Activated CD8-positive, alpha-beta T cell treated with anti-CD3 and anti-CD28 coated beads for 36 hours (primary cell): ENCODE measurements at regions not wholly inside any gene's neighbourhood (a gene's known extent, or its start where the extent isn't known, plus 50 kb on each side); places are given as distances from the start of the nearest gene placed in this dataset.

Source experiments
- ATAC-seq: fragments of 200-7000 bp; cut with Tn5 transposase; one replicate; pipeline ENCODE4 v1.10.0; 2021; ENCODE audit warnings: mild to moderate bottlenecking, moderate library complexity
- CTCF ChIA-PET: fragments of 350-600 bp; sonication (Branson Sonifier 250); formaldehyde crosslinking; loops from one replicate; lab custom pipeline; 2021; ENCODE audit warnings: antibody characterized with exemption; lab: Charles Lee
- POLR2A ChIA-PET: fragments of 350-600 bp; sonication (Branson Sonifier 250); formaldehyde crosslinking; loops from one replicate; lab custom pipeline; 2021; ENCODE audit warnings: antibody characterized with exemption; lab: Charles Lee
- DNase-seq: peaks from one replicate; pipeline ENCODE4 v3.0.0-alpha.2; 2020
- H3K27ac Mint-ChIP-seq: one replicate; pipeline ENCODE4 v1.8.0; 2021; ENCODE audit warnings: mild to moderate bottlenecking, mixed read lengths
- H3K27me3 Mint-ChIP-seq: one replicate; pipeline ENCODE4 v1.8.0; 2021; ENCODE audit warnings: mixed read lengths
- H3K36me3 Mint-ChIP-seq: one replicate; pipeline ENCODE4 v1.8.0; 2021; ENCODE audit warnings: low read depth, mixed read lengths
- H3K4me1 Mint-ChIP-seq: one replicate; pipeline ENCODE4 v1.8.0; 2021; ENCODE audit warnings: low read depth, mixed read lengths
- H3K4me3 Mint-ChIP-seq: one replicate; pipeline ENCODE4 v1.8.0; 2021; ENCODE audit warnings: mild to moderate bottlenecking, moderate library complexity, mixed read lengths
- H3K9me3 Mint-ChIP-seq: one replicate; pipeline ENCODE4 v1.8.0; 2021; ENCODE audit warnings: mixed read lengths
- CTCF ChIP-seq: fragments of 200-600 bp; IDR thresholded peaks from one replicate; pipeline ENCODE4 v1.8.0; 2022; ENCODE audit warnings: antibody characterized with exemption, mild to moderate bottlenecking
- intact Hi-C: fragments of 100-400 bp; cut with micrococcal nuclease; formaldehyde crosslinking; loops from one replicate; pipeline ENCODE4 v1.10.0; 2022

- no peaks in the 10 kb centered on the region for H3K36me3 Mint-ChIP-seq
- ATAC-seq (no peak), DNase-seq (no peak)
- intact Hi-C loops = no loop called here
- H3K27ac Mint-ChIP-seq = no peak overlapping the region
- no peaks in the 10 kb centered on the region for H3K4me1 Mint-ChIP-seq
- no peak overlapping the region for H3K4me3 Mint-ChIP-seq
- H3K9me3 Mint-ChIP-seq = peaks cover 5% of the 10 kb centered on the region
- TF ChIP-seq CTCF = no peak
- ChIA-PET CTCF (no interaction called here), POLR2A (no interaction called here)
- H3K27me3 Mint-ChIP-seq = no peaks in the 10 kb centered on the region
Observed at GRCh38 chr13:61592489-61592888, 176.8 kb upstream of the PCDH20 start.

- ChIA-PET CTCF (no interaction called here), POLR2A (no interaction called here)
- peaks cover 7% of the 10 kb centered on the region for H3K9me3 Mint-ChIP-seq
- DNase-seq = no peak
- no peak overlapping the region for H3K27ac Mint-ChIP-seq
- H3K27me3 Mint-ChIP-seq = no peaks in the 10 kb centered on the region
- no peak for TF ChIP-seq CTCF
- no peak for ATAC-seq
- no peaks in the 10 kb centered on the region for H3K36me3 Mint-ChIP-seq
- H3K4me1 Mint-ChIP-seq = no peaks in the 10 kb centered on the region
- H3K4me3 Mint-ChIP-seq = no peak overlapping the region
- intact Hi-C loops = no loop called here
Observed at GRCh38 chr13:61575973-61576372, 160.3 kb upstream of the PCDH20 start.

DNA sequence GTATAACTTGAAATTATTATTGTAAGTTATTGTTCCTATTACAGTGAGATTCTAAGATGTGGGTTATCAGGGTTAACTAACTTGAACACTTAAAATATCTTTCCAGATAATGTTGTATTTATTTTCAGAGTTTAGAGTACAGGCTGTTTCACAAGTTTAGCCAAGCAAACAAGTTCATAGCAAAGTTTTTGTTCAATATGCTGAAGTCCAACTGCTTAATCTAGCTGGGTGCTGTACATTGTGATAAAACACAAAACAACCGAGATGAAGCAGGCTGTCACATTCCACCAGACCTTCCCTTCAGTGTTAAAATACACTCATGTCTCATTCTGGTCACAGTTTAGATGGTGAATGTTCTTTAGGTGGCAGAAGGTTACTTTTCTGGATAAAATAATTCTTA lies 148.0 kb upstream of the PCDH20 start:
- no peaks in the 10 kb centered on the region for H3K4me1 Mint-ChIP-seq
- CTCF ChIA-PET = no interaction called here
- POLR2A ChIA-PET = no interaction called here
- ATAC-seq = no peak
- H3K9me3 Mint-ChIP-seq = peaks cover 8% of the 10 kb centered on the region
- H3K4me3 Mint-ChIP-seq = no peak overlapping the region
- no peaks in the 10 kb centered on the region for H3K27me3 Mint-ChIP-seq
- no peak for DNase-seq
- intact Hi-C loops = no loop called here
- no peak overlapping the region for H3K27ac Mint-ChIP-seq
- no peaks in the 10 kb centered on the region for H3K36me3 Mint-ChIP-seq
- no peak for TF ChIP-seq CTCF

DNA sequence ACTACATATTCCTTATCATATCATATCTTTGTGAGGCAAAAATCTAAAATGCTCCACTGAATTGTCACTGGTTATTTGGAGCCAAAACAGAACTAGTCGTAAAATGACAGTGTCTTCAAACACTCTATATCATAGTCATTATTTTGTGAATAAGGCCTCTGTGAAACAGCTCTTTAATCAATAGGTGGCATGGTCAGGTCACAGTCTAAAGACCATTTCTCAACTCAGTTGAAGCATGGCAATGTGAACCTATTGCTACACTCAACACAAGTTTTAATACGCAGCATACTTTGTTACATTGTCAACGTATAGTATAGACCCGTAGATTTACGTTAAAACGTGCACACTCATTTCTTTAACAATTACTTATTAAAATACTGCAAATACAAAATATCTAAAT lies 131.3 kb upstream of the PCDH20 start:
- no peaks in the 10 kb centered on the region for H3K36me3 Mint-ChIP-seq
- no peak for ATAC-seq
- H3K27me3 Mint-ChIP-seq = no peaks in the 10 kb centered on the region
- POLR2A ChIA-PET = no interaction called here
- no peaks in the 10 kb centered on the region for H3K4me1 Mint-ChIP-seq
- peaks cover 14% of the 10 kb centered on the region for H3K9me3 Mint-ChIP-seq
- DNase-seq = no peak
- intact Hi-C loops = no loop called here
- no peak for TF ChIP-seq CTCF
- no peak overlapping the region for H3K4me3 Mint-ChIP-seq
- no peak overlapping the region for H3K27ac Mint-ChIP-seq
- CTCF ChIA-PET = no interaction called here

GRCh38 chr13:61546413-61546812 lies 130.8 kb upstream of the PCDH20 start:
- ChIA-PET POLR2A (no interaction called here), CTCF (no interaction called here)
- DNase-seq (no peak), ATAC-seq (no peak)
- intact Hi-C loops = no loop called here
- no peak overlapping the region for H3K4me3 Mint-ChIP-seq
- H3K27ac Mint-ChIP-seq = no peak overlapping the region
- H3K27me3 Mint-ChIP-seq = no peaks in the 10 kb centered on the region
- TF ChIP-seq CTCF = no peak
- H3K36me3 Mint-ChIP-seq = no peaks in the 10 kb centered on the region
- no peaks in the 10 kb centered on the region for H3K4me1 Mint-ChIP-seq
- peaks cover 13% of the 10 kb centered on the region for H3K9me3 Mint-ChIP-seq
